ENCODE measurements at regions not wholly inside any gene's neighbourhood (a gene's known extent, or its start where the extent isn't known, plus 50 kb on each side); places are given as distances from the start of the nearest gene placed in this dataset.

DNA sequence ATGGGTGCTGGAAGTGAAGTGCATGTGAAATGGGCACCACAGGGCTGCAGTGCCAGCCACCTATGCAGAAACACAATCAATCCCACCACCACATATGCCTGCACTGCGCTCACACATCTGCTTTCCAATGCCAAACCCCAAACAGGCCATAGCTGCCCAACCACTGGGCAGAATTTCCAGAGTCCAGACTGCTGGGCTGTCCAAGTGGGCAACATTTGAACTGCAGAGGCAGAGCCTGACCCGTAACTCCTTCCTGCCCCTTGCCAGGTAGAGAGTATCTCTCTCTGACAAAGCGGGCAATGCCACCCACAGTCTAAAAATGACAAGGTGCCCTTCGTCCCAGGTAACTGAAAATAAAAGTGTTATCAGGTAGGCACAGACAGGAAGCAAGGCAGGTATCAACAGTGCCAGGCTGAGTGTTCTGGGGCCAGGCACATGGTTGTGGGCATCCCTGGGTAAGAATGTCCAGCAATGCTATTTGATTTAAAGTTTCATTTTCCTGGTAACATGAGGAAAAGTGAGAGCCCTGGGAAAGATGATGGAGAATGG lies 79.5 kb downstream of the FOXA2 start:
- DNase-seq (ENCODE audit: low read depth in 2 of 2): no peak

DNA sequence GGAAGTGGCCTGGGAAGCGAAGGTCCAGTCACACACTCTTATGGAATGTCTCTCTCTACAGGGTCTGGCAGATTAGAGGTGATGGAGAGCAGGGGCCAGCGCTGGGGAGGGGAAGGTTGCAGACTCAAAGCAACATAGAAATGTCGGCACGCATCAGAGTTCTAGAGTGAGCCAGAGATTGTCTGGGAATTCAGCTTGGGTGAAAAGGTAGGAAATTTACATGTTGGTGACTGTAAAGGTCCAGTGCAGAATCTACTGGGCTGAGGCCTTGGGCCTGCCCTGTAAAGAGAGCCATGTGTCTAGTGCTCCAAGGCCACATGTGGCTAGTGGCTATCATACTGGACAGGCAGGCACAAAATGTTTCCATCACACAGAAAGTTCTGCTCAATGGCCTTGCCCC lies 80.8 kb downstream of the FOXA2 start:
- no peak for DNase-seq (ENCODE audit: low read depth in 2 of 2)

DNA sequence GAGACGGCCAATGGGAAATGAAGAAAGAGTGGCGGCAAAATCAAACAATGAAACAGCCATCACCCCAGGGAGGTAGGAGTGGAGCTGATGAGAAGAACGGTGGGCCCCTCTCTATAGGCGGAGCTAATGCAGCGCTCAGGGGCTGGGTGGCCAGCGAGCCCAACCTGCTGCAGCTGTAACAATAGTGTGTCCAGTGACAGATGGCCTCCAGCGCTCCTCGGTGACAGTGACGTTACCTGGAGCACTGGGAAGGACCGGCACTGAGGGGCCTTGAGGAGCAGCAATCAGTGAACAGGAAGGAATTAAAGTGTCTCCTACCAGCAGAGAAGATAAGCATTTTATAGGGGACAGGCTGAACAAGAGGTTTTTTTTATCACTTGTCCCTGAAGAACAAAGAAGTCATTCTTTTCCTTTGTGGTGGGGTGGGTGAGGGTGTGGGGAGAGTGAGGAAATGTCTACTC lies 81.6 kb downstream of the FOXA2 start:
- no peak for DNase-seq (ENCODE audit: low read depth in 2 of 2)

DNA sequence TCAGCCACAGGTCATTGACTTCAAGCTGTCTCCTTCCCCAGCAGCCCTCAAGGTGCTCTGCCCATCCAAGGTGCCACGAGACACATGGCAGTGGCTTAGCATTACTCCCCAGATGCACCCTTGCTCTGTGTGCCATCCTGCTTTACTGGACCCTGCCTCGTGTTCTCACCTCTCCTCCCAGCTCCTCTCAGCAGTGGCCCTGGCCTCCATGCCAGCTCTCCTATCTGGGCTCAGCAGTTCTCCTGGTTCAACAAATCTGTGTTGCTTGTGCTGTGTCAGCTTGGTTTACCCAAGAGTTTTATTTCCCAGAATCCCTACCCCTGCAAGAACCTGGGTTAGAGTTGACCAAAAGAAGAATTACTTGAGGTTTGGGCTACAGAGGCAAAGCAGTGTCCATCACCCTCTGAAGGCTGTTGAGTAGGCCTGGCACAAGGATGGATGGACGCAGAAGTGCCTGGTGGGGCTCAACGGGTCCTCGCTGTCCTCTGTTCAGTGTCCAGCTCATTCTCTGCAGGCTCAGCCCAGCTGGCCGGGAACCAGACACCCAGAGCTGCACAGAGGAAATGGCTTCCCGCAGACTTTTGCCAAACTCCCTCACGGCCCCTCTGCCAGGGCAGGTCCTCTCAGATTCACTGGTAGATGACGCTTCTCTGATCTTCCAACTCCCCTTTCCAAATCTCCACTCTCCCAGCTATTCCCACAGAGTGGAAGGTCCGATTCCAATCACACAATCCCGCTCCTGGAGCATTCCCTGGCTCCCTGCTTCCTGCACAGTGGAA lies 82.6 kb downstream of the FOXA2 start:
- DNase-seq (ENCODE audit: low read depth in 2 of 2): no peak

DNA sequence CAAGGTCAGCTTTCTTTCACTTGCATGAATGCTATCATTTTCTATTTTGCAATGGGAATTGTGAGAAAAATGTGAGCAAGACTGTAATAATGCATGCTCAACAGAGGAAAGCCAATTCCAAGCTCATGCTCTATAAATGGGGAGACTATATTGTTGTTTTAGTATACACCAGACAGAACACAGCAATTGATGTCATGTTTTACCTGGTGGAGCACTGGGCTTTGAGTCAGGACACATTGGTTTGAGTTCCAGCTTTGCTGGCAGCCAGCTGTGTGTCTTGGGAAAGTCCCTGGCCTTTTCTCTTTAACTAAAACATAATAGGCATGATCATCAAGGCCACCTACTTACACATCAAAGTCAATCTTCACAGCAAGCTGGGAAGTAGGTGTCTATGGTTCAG lies 83.3 kb downstream of the FOXA2 start:
- no peak for DNase-seq (ENCODE audit: low read depth in 2 of 2)

DNA sequence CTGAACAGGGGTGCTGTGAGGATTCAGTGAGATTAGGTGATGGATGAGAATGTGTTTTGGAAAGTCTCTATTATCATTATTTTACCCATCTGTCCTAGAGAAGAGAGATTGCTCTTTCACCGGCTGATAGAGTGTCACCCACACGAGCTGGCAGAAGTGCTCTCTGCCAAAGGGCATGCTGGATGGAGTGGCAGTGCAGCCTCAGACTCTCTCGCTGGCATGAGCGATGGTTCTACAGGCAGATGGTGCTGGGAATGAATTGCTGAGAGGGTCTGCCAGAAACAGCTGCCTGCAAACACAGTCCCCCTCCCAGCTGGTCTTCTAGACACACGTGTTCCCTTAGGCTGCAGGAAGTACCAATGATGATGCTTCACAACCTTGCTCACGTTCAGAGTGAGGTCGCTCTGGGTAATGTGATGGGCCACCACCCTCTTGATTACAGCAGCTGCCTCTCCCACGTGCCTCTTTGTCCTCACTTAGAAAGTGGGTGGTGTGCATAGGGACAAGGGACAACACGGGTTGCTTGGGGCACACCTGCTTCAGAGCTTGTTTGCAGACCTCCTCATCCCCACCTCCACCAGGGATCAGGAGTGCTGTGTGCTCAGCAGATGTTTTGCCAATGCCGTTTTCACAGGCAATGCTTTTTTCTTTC lies 84.7 kb downstream of the FOXA2 start:
- DNase-seq (ENCODE audit: low read depth in 2 of 2): no peak

DNA sequence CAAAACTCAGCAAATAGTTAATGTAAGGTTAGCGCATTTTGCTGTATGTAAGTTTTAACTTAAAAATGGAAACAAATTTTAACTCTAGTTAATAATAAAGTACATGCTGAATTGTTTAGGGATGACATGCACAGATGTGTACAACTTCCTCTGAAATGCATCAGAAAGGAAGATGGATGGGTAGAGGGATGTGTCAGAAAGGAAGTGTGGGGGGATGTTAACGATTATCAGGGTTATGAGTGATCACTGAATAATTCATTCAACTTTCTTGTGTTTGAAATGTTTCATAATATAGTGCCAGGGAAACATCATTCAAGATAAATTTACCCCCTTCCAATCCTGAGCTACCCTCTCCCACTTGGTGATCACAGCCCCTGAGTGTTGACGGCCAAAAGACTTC lies 87.6 kb downstream of the FOXA2 start:
- no peak for DNase-seq (ENCODE audit: low read depth in 2 of 2)

DNA sequence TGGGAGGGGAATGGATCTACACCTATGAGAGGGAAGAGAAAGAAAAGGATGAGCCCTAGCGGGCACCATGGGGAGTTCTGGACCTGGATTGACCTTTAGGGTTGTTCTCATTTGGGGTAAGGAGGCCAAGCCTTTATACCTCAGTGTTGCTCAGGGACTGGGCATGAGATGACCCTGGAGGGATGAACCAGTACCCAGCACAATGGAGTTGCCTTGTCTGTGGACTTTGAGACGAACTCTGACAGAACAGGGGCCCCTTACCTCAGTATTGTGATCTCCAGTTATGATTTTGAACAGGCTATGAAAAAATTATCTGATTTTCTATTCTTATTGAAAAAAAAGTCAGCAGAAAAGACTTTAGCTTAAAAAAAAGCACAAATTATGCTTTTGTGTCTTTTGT lies 88.6 kb downstream of the FOXA2 start:
- no peak for DNase-seq (ENCODE audit: low read depth in 2 of 2)

DNA sequence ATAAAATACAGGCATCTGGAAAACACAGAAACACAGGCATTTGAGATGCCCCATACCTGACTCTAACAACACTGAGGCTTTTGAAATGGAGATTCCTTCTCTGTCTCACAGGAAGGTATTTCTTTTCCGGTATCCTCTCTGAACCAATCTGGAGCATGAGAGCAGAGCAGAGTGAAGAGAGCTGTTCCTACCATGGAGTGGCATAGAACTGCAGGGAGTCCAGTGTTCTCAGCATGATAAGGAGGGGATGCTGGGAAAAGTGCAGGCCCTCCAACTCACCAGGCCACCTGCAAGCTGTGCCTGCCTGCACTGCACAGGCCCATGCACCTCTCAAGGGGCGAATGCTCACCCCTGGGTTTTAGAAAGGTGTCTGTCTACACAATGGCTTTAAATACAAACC lies 89.2 kb downstream of the FOXA2 start:
- no peak for DNase-seq (ENCODE audit: low read depth in 2 of 2)

DNA sequence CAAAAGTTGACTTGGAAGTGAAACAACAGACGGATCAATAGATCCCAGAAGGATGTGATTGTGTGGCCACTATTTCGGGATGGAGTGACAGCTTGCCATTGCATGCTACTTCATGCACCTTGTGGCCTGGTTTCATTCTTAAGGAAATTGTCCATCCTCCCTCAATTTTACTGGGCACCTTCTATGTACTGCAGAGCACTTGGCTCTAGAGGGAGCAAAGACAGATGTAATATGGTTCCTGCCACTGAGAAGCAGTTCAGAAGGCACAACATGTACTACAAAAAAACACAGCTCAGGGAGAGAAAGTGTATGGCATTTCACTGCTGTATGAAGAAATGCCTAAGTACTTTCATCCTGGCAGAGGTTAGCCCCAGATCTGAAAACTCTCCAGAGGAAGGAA lies 91.9 kb downstream of the FOXA2 start:
- DNase-seq (ENCODE audit: low read depth in 2 of 2): no peak

DNA sequence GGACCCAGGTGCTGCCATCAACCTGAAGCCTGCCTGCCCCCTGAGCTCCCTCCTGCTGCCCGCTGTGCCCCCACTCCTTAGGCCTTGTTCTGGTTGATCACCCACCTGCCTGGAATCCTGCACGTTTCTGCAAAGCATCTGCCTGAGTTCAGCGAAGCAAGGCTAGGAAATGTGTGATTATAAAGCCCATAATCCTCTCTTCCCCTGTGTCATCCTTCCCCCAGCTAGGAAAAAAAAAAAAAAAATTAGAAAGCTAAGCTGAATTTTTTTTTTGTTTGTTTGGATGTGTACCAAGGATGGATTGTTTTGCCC lies 93.2 kb downstream of the FOXA2 start:
- no peak for DNase-seq (ENCODE audit: low read depth in 2 of 2)

DNA sequence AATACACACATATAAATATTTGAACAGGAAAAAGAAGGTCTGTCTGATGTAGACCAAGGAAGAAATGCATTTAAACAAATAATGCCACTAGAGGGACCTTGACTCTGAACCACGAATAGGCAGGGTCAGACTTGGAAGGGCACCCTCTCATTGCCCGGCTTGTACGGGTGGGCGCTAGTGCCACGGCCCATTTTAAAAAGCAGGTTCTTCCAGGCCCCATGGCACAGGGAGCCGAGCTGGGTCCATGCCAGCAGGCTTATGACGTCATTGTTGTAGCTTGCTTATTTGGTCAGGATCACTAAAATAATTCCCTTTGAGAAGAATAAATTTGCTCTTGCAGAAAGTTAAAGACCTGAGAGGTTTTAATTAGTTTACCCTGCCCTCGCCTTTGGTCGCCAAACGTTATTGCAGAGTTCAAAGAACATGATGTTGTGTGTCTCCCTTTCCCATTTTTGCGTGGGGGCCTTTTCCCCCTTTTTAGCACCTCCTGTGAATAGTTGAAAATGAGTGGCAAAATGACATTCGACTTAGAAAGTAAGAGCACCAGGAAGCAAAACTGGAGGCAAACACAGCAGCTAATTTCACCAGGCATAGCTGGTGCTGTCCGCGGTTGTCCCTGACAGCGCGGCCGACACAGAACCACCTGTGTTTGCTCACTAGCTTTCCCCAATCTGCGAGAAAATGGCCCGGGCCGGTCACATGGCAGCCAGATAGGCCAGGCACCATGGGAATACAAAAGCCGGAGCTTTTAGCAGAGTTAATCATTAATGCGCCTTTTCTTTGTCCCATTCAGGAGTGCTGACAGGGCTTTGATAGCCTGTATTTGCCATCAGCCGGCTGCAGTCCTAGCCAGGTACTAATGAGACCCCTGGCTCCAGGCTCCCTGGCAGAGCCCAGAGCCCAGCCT lies 93.8 kb downstream of the FOXA2 start:
- DNase-seq (ENCODE audit: low read depth in 2 of 2): no peak

DNA sequence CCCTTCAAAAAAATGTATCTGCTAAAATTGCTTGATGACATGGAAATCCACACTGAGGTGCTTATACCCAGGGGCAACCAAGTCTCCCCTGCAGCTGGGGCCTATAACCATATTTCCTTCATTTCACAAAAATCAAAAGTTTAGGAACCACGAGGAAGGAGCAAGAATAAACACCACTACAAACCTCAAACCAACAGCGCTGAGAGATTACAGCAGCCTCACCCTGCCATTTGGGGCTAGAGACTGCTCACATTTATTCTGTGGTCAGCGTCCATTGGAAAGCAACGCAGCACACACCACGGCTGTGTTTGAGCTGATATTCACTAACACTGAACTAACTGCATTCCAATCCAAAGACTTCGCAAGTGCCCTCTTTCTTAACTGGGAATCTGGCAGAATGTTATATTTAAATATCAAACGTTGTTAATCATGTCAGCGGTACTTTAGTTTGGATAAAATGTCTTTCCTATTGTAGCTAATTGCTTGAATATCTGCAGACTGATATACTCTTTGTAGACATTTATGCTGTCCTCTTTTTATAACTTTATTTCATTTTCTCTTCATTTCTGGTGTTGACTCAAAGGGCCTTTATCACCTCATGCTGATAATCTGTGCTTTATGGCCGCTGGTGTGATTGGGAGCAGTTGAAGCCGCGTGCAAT lies 94.6 kb downstream of the FOXA2 start:
- DNase-seq (ENCODE audit: low read depth in 2 of 2): no peak

DNA sequence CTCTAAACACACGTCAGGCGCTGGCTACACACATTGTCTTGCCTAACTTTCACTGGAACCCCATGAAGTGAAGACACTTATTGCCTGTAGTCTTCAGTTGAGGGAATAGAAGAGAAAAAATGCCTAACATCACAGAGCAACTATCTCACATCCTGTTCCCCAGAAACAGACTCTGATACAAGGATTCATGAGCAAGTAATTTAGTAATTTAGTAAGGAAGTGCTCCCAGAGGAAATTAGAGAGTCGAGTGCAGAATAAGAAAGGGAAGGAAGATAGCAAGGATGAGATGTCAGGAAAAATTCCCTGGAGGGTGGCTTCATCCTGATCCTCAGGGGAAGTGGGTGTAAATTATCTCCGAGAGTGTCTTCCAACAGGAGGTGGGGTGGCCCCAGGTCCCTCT lies 104.0 kb downstream of the FOXA2 start:
- no peak for DNase-seq (ENCODE audit: low read depth in 2 of 2)

DNA sequence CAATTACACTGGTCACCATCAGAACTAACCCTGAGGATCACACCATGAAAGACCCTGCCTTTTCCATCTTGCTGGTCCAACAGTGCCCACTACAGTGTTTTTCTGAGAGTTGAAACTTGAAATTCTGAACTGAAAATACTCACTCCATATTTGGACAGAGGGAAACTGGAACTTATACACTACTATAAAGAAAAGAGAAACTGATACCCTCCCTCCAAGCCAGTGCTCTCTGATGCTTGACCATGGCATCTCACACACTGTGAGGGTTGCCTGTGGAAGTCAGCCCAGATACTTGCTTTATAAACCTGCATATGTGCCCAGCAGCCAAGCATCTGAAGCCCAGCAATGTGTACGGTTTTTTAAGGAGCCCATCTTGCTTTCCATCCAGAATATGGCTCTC lies 108.7 kb downstream of the FOXA2 start:
- DNase-seq (ENCODE audit: low read depth in 2 of 2): no peak

DNA sequence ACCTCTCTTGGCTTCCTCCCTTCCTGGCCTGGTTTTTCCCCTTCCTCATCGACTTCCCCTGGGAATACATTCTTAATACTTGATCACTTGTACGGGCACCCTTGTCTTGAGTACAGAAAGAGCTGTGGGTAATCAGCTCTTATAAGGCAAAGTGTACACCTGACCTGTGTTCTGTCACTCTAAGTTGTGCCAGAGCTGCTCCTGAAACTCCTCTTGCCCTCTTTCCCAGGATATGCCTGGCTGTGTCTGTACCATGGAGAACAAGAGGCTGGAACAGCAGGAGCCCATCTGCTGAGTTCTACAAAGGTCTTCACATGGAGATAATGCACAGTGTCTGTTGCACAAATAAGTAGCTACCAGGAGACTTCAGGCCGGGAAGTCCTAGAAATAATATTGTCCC lies 110.1 kb downstream of the FOXA2 start:
- DNase-seq (ENCODE audit: low read depth in 2 of 2): no peak

DNA sequence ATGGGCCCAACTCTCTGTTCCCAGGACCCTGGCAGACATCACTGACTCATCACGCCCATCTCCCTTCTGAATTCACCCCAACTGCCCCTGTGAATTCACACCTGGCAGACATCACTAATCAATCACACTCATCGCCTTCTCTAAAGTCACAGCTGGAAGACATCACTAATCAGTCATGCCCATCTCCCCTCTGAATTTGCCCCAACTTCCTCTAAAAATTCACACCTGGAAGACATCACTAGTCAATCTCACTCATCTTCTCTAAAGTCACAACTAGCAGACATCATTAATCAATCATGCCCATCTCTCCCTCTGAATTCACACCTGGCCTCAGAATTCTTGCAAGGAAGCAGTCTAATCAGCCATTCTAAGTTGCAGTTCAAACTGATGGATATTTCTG lies 111.1 kb downstream of the FOXA2 start:
- DNase-seq (ENCODE audit: low read depth in 2 of 2): no peak

DNA sequence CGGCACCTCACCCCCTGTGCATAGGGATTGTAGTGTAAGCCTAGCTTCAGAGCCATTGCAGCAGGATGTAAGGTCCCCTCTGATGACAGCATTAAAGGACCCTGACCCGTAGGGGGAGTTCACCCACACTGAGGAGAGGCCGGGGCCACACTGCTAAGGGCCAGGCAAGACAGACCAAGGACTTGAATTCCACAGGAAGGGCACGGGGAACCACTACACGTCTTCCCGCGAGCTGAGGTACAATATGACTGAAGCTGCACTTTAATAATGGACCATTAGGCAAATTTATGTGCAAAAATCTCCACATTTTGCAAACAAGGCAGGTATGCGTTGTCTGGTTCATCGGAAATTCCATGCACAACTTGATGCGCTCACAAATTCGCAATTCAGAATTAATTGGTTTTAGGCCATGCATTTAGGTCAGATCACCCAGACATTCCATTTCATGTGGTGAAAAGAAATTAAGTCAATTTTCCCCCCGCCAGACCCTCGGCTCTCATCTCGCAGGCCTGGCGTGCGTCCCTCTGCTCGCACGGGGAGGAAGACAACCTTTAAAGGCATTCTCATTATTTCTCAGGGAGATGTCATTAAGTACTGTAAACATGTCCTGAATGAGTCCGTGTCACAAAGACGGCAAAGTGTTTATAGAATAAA lies 111.8 kb downstream of the FOXA2 start:
- no peak for DNase-seq (ENCODE audit: low read depth in 2 of 2)

DNA sequence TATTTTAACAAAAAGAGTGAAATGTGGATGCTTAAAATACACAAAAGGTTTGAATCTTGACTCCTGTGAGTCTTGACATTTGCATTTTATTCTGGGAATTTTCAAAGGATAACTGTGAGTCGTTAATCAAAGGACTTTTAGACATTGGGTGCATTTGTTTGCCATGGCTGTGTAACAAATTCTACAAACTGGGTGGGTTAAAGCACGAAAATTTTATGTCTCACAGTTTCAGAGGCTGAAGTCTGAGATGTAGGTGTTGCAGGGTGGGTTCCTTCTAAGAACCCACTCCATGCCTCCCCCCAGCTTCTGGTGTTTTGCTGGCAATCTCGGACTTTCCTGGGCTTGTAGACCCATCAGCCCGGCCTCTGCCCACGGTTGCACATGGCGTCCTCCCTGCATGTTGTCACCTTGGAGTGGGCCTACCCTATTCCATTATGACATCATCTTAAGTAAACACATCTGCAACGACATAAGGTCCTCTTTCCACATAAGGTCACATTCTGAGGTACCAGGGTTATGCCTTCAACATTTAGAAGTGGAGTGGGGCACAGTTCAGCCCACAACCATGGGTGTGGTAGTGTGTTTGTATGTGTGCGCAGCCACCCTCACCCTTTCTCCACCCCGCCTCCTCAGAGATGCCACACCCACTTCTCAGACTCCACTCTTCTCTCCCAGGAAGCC lies 113.1 kb downstream of the FOXA2 start:
- no peak for DNase-seq (ENCODE audit: low read depth in 2 of 2)

DNA sequence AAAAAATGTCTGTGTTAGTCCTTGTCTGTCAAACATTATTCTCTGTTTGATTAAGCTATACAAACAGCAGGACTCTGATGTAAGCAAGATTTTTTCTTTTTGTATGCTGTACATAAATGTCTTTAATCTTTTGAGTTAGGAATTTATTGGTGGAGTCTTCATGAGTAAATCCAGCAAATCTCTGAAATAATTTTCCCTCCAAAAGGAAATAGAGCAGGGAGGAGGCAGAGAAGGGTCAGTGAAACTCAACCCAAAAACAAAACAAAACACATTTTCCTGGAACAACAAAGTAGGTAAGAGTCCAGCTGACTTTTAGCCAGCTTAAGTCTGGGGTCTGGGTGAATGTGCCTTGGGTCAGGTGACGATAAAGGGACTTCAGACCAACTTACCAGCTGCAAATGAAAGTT lies 113.7 kb downstream of the FOXA2 start:
- no peak for DNase-seq (ENCODE audit: low read depth in 2 of 2)

Measured in stimulated activated CD8-positive, alpha-beta memory T cell treated with anti-CD3 and anti-CD28 coated beads, Interleukin-15, amount 100 ng/mL, for 48 hours (primary cell).